GM18520 (cell line): ENCODE measurements at regions not wholly inside any gene's neighbourhood (a gene's known extent, or its start where the extent isn't known, plus 50 kb on each side); places are given as distances from the start of the nearest gene placed in this dataset.

ENCODE experiments used
- ATAC-seq: cut with Tn5 transposase; IDR thresholded peaks from one replicate; pipeline ENCODE4 v1.9.1; 2021; ENCODE audit not compliant: unreplicated experiment

- no peak for ATAC-seq
Observed at GRCh38 chr3:163018067-163018466, 1521.5 kb downstream of the OTOL1 start.

GRCh38 chr3:163018664-163019063 lies 1522.1 kb downstream of the OTOL1 start:
- no peak for ATAC-seq

- no peak for ATAC-seq
Observed at GRCh38 chr3:163019260-163019659, 1522.7 kb downstream of the OTOL1 start.

GRCh38 chr3:163033652-163034051 lies 1537.0 kb downstream of the OTOL1 start:
- ATAC-seq = no peak

GRCh38 chr3:163039636-163040035 lies 1543.0 kb downstream of the OTOL1 start:
- no peak for ATAC-seq

GRCh38 chr3:163043074-163043473 lies 1546.5 kb downstream of the OTOL1 start:
- ATAC-seq = no peak

GRCh38 chr3:163045945-163046344 lies 1549.3 kb downstream of the OTOL1 start:
- ATAC-seq = no peak

GRCh38 chr3:163048881-163049280 lies 1552.3 kb downstream of the OTOL1 start:
- ATAC-seq = no peak

- no peak for ATAC-seq
Observed at GRCh38 chr3:163056874-163057497, 1560.4 kb downstream of the OTOL1 start.

- no peak for ATAC-seq
Observed at GRCh38 chr3:163058031-163058854, 1561.6 kb downstream of the OTOL1 start.

GRCh38 chr3:163071713-163072112 lies 1575.1 kb downstream of the OTOL1 start:
- no peak for ATAC-seq
